Thoracic aorta (tissue), 2 donors: ENCODE measurements at regions not wholly inside any gene's neighbourhood (a gene's known extent, or its start where the extent isn't known, plus 50 kb on each side); places are given as distances from the start of the nearest gene placed in this dataset.

Experiments
- ATAC-seq: fragments of 150-250 bp; one replicate; pipeline ENCODE4 v1.8.0; 2017; ENCODE audit warnings: low read depth; ENCODE audit not compliant: insufficient number of reproducible peaks, low FRiP score
- DNase-seq: peaks from one replicate; pipeline ENCODE4 v3.0.0-alpha.2; 2020; ENCODE audit warnings: low spot score
- H3K27ac ChIP-seq, 2 donors: fragments of 200-600 bp; sonication (generic); 1 replicate in 1 of 2; 2 replicates in 1 of 2; pipeline ENCODE4 v1.5.1; 2016; ENCODE audit warnings: mild to moderate bottlenecking in 2 of 2, moderate library complexity in 2 of 2
- H3K27me3 ChIP-seq: fragments of 200-600 bp; sonication (generic); replicated peaks from 2 replicates; pipeline ENCODE4 v1.6.0; 2016; ENCODE audit warnings: mild to moderate bottlenecking; ENCODE audit not compliant: insufficient read depth
- H3K36me3 ChIP-seq: fragments of 200-600 bp; sonication (generic); one replicate; pipeline ENCODE4 v1.5.1; 2016
- H3K4me1 ChIP-seq, 2 donors: fragments of 200-600 bp; sonication (generic); 1 replicate in 1 of 2; 2 replicates in 1 of 2; pipeline versions ENCODE4 v1.5.1 to v1.6.0; 2016; ENCODE audit warnings: low read depth in 2 of 2, mild to moderate bottlenecking in 1 of 2; ENCODE audit not compliant: control insufficient read depth in 1 of 2
- H3K4me3 ChIP-seq: fragments of 200-600 bp; sonication (generic); 2 replicates; pipeline ENCODE4 v1.5.1; 2016; ENCODE audit warnings: mild to moderate bottlenecking
- H3K9me3 ChIP-seq: fragments of 200-600 bp; sonication (generic); 2 replicates; pipeline ENCODE4 v1.5.1; 2016
- TF ChIP-seq, protein P1 (sequence below): fragments of 200-600 bp; sonication (generic); IDR thresholded peaks from one replicate; pipeline ENCODE4 v1.5.1; 2019; ENCODE audit warnings: antibody characterized with exemption

DNA sequence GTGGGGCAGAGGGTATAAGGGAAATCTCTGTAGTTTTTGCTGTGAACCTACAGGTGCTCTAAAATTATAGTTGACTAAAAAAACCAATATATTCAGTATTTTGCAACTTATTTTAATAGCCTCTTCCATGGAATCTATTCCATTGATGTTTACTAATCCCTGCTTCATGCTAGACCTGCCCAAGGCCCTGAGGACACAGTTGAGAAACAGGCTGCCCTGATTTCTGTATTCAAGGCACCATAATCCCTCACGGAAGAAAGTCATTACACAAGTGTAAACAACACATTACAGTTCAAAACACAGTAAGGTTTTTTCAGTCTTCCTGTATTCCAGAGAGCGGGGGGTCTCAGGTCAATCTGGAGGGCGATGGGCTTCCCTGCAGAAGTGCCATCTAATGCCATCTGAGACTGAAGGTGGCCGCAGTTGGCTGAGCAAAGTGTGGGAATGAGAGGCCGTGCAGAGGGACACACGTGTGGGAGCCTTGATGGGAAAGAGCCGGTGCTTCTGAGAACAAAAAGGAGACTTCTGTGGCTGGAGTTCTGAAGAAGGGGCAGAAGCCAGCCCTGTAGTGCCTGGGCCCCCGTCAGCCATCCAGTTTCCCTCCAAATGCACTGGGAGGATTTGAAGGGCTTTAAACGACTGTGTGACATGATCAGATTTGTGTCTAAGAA is 146.9 kb downstream of the PTPN20 start:
- peaks cover 12 to 26% of the 10 kb centered on the region in 2 donors for H3K4me1 ChIP-seq
- H3K4me3 ChIP-seq = no peak overlapping the region
- DNase-seq (no peak), ATAC-seq (no peak)
- no peaks in the 10 kb centered on the region for H3K36me3 ChIP-seq
- no peaks in the 10 kb centered on the region for H3K27me3 ChIP-seq
- H3K27ac ChIP-seq = no peak overlapping the region
- TF ChIP-seq, protein P1, sequence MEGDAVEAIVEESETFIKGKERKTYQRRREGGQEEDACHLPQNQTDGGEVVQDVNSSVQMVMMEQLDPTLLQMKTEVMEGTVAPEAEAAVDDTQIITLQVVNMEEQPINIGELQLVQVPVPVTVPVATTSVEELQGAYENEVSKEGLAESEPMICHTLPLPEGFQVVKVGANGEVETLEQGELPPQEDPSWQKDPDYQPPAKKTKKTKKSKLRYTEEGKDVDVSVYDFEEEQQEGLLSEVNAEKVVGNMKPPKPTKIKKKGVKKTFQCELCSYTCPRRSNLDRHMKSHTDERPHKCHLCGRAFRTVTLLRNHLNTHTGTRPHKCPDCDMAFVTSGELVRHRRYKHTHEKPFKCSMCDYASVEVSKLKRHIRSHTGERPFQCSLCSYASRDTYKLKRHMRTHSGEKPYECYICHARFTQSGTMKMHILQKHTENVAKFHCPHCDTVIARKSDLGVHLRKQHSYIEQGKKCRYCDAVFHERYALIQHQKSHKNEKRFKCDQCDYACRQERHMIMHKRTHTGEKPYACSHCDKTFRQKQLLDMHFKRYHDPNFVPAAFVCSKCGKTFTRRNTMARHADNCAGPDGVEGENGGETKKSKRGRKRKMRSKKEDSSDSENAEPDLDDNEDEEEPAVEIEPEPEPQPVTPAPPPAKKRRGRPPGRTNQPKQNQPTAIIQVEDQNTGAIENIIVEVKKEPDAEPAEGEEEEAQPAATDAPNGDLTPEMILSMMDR = no peak
- no peaks in the 10 kb centered on the region for H3K9me3 ChIP-seq

DNA sequence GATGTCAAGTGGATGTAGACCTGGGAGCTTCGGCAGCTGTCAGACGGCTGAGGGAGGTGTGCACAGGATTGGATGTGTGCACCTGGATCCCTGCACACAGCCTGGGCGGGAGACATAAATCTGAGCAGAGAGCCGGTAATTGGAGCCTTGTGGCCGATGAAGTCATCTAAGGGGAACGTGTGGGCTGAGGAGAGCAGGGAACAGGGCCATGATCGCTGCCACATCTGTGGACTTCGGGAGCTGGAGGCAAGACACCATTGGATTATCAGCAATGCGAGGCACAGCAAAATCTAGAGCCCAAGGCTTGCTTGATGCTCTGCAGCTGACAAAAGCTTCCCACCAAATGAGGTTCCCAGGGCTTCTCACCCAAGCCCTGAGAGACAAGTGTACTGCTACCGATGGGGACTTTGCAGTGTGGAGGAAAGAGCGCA is 147.7 kb downstream of the PTPN20 start:
- peaks cover 13 to 27% of the 10 kb centered on the region in 2 donors for H3K4me1 ChIP-seq
- H3K4me3 ChIP-seq = no peak overlapping the region
- H3K27ac ChIP-seq = no peak overlapping the region
- TF ChIP-seq, protein P1 = no peak
- no peak for DNase-seq
- no peaks in the 10 kb centered on the region for H3K36me3 ChIP-seq
- H3K27me3 ChIP-seq = no peaks in the 10 kb centered on the region
- ATAC-seq = no peak
- no peaks in the 10 kb centered on the region for H3K9me3 ChIP-seq

DNA sequence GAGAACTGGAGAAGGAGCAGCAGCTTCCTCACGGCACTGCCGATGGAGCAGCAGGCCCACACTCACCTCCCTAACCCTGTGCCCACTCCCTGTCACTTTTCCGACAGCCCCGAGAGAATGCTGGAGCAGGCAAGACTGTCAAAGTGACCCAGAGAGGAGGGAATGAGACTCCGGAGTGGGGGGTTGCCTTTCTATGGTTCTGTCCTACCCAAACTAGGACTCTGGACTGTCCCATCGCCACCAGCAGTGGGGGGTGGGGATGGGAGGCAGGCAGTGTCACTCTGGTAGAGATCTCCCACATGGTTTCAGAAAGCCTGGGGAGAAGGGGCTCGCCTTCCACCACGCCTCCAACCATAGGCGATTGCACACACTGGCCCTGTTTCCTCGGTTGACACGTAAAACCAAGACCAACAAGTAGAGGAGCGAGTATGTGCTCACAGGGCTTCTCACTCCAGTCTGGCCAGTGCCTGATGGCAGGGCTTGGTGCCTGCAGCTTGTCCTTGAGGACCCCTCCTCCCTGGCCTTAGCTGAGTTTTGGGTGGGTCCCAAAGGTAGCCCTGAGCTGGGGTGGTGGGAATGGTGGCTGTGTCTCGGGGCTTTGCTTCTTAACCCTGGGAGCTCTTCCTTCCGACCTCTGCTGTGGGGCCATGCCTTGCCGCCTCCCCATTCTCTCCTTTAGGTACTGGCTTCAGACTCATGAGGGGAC is 148.5 kb downstream of the PTPN20 start:
- TF ChIP-seq, protein P1 = no peak
- Histone ChIP-seq H3K4me1 (peaks cover 13 to 27% of the 10 kb centered on the region in 2 donors), H3K27ac (no peak overlapping the region), H3K4me3 (no peak overlapping the region), H3K9me3 (no peaks in the 10 kb centered on the region), H3K36me3 (no peaks in the 10 kb centered on the region), H3K27me3 (no peaks in the 10 kb centered on the region)
- no peak for DNase-seq
- no peak for ATAC-seq

DNA sequence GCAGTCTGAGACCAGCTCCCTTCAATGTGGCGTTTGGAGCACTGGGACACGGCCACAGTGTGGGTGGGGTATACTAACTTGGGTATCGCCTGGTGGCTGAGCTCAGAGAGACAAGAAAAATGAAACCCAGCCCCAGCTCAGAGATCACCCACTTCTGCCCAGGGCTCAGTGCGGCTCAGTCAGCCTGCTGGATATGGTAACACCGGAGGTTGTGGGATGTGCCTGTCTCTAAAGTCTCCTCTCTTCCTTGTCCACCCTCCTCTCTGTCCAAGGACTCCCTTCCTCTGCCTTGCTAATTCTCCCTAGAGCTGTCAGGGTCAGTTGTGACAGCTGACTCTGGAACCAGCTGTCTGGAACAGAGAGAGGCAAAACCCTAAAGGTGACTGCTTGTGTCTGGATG is 149.1 kb downstream of the PTPN20 start:
- Histone ChIP-seq H3K36me3 (no peaks in the 10 kb centered on the region), H3K4me1 (peaks cover 13 to 27% of the 10 kb centered on the region in 2 donors), H3K27me3 (no peaks in the 10 kb centered on the region), H3K9me3 (no peaks in the 10 kb centered on the region), H3K4me3 (no peak overlapping the region), H3K27ac (no peak overlapping the region)
- ATAC-seq (no peak), DNase-seq (no peak)
- TF ChIP-seq, protein P1 = no peak

DNA sequence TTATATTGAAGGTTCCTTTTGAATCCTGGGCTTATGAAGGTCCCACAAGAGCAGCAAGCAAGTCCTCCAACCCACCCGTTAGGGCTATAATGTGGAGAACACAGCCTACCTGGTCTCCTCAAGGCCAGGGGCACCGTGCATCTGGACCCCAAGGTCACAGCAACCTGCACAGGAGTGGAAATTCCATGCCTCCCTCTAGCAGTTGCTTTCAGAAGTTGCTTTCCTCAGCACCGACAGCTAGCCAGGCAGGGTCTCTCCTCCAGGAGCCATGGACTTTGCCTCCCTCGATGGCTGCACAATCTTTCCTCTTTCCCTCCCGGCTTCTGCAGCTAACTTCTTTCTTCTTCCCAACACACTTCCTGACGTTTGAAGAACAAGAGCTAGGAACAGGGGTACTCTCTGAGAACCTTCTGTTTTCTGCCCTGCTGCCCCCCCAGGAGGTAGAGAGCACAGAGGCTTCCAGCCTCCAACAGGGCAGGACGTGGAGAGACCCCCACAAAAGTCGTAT is 149.8 kb downstream of the PTPN20 start:
- ATAC-seq (no peak), DNase-seq (no peak)
- no peaks in the 10 kb centered on the region for H3K9me3 ChIP-seq
- H3K36me3 ChIP-seq = no peaks in the 10 kb centered on the region
- no peaks in the 10 kb centered on the region for H3K27me3 ChIP-seq
- peaks cover 13 to 27% of the 10 kb centered on the region in 2 donors for H3K4me1 ChIP-seq
- no peak overlapping the region for H3K27ac ChIP-seq
- TF ChIP-seq, protein P1 = no peak
- no peak overlapping the region for H3K4me3 ChIP-seq
